Endothelial cell (in vitro differentiated cells): ENCODE measurements at regions not wholly inside any gene's neighbourhood (a gene's known extent, or its start where the extent isn't known, plus 50 kb on each side); places are given as distances from the start of the nearest gene placed in this dataset.

ENCODE experiments used
- DNase-seq: peaks from one replicate; pipeline ENCODE4 v3.0.0; 2021; ENCODE audit warnings: low spot score
- H3K27ac Mint-ChIP-seq: one replicate; pipeline ENCODE4 v1.8.0; 2021; ENCODE audit warnings: mixed read lengths, inconsistent platforms; ENCODE audit not compliant: unreplicated experiment
- H3K27me3 Mint-ChIP-seq: one replicate; pipeline ENCODE4 v1.8.0; 2021; ENCODE audit warnings: mild to moderate bottlenecking, moderate library complexity, mixed read lengths, inconsistent platforms; ENCODE audit not compliant: unreplicated experiment
- H3K36me3 Mint-ChIP-seq: one replicate; pipeline ENCODE4 v1.8.0; 2021; ENCODE audit warnings: mild to moderate bottlenecking, low read depth, mixed read lengths, inconsistent platforms; ENCODE audit not compliant: unreplicated experiment
- H3K4me1 Mint-ChIP-seq: one replicate; pipeline ENCODE4 v1.8.0; 2021; ENCODE audit warnings: mild to moderate bottlenecking, mixed read lengths, inconsistent platforms; ENCODE audit not compliant: unreplicated experiment
- H3K4me3 Mint-ChIP-seq: one replicate; pipeline ENCODE4 v1.8.0; 2021; ENCODE audit warnings: mild to moderate bottlenecking, mixed read lengths, inconsistent platforms; ENCODE audit not compliant: unreplicated experiment
- H3K9me3 Mint-ChIP-seq: one replicate; pipeline ENCODE4 v1.8.0; 2021; ENCODE audit warnings: mixed read lengths, inconsistent platforms; ENCODE audit not compliant: unreplicated experiment
- TF ChIP-seq, protein P1 (sequence below): fragments of 200-600 bp; sonication (generic); IDR thresholded peaks from one replicate; pipeline ENCODE4 v1.5.0; 2021; ENCODE audit warnings: antibody characterized with exemption; ENCODE audit not compliant: unreplicated experiment

DNA sequence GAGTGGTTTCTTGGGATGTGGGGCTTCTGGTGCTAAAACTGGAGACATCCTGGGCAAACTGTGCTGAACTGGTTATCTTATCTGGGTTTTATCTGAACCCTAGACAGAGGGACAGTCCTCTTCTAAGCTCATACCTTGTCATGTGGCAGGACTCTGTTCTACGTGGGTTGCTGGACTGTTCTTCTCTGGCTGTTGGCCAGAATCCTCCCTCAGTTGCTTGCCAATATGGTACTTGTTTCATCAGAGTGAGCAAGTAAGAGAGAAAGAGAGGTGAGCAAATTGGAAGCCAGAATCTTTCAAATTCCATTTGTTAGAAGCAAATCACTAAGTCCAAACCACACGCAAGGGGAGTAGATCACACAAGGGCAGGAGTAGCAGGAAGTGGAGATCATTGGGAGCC, 291.5 kb upstream of the TBL1XR1 start:
- no peak for DNase-seq

DNA sequence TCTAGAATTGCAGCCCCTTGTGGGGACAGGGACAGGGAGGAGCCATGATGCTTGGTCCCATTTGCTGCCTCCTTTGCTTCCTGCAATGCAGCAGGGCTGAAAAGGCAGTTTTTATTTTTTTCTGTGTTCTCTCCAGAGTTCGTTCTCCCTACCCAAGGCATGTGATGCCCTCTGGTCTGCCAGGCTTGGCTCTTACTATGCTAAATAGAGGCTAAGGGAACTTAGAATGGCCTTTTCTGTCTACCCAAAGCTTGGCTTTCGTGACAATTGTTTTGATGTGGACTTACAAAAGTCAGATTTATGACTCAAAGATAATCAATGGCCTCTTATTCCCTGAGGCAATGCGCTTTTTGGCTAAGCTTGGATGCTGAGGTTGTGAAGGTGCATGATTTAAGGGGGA, 293.3 kb upstream of the TBL1XR1 start:
- Mint-ChIP-seq H3K9me3 (no peaks in the 10 kb centered on the region), H3K4me1 (peaks cover 29% of the 10 kb centered on the region), H3K4me3 (no peak overlapping the region), H3K36me3 (peaks cover 6% of the 10 kb centered on the region), H3K27ac (peak overlapping the region; percentile 97), H3K27me3 (peaks cover 3% of the 10 kb centered on the region)
- TF ChIP-seq, protein P1, sequence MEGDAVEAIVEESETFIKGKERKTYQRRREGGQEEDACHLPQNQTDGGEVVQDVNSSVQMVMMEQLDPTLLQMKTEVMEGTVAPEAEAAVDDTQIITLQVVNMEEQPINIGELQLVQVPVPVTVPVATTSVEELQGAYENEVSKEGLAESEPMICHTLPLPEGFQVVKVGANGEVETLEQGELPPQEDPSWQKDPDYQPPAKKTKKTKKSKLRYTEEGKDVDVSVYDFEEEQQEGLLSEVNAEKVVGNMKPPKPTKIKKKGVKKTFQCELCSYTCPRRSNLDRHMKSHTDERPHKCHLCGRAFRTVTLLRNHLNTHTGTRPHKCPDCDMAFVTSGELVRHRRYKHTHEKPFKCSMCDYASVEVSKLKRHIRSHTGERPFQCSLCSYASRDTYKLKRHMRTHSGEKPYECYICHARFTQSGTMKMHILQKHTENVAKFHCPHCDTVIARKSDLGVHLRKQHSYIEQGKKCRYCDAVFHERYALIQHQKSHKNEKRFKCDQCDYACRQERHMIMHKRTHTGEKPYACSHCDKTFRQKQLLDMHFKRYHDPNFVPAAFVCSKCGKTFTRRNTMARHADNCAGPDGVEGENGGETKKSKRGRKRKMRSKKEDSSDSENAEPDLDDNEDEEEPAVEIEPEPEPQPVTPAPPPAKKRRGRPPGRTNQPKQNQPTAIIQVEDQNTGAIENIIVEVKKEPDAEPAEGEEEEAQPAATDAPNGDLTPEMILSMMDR: no peak
- DNase-seq: no peak

More for the DNA sequence above, 291.5 kb upstream of the TBL1XR1 start:
- TF ChIP-seq, protein P1: no peak
- Mint-ChIP-seq H3K4me1 (peaks cover 31% of the 10 kb centered on the region), H3K4me3 (no peak overlapping the region), H3K9me3 (no peaks in the 10 kb centered on the region), H3K27me3 (peaks cover 3% of the 10 kb centered on the region), H3K36me3 (peaks cover 6% of the 10 kb centered on the region), H3K27ac (no peak overlapping the region)

DNA sequence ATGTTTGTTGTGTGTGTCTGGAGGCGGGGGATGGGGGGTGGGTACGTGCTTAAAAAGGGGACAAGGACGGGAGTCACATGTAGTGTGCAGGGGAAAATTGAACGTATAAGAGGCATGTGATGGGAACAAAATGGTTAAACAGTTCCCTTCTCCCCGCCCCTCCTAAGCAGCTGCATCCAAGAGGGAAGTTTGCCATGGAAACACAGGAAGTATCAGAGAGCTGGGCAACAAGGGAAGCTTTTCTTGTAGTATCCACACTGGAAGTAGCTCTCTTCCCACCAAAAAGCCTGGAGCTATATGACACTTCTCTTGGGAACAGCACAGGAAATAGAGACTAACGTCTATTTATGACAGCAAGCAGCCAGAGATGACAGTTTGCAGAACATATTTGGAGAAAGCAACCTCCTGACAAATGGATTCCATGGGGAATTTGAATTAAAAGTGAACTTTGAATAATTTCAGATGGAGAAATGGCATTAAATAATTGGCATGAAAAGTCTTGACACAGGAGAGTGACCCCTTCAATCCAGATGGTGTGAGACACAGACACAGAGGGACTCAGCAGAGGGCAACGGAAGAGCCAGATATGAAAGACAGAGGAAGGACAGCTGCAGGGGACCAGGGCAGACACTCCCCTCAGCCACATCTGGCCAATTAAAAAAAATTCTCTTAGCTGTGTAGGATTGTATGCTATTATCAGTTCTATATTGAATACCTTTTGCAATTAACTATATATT, 294.2 kb upstream of the TBL1XR1 start:
- H3K4me1 Mint-ChIP-seq: peaks cover 25% of the 10 kb centered on the region
- peak overlapping the region; percentile 9 for H3K4me3 Mint-ChIP-seq
- DNase-seq: peak; percentile 47
- H3K36me3 Mint-ChIP-seq: no peaks in the 10 kb centered on the region
- H3K27ac Mint-ChIP-seq: peak overlapping the region; percentile 97
- peaks cover 3% of the 10 kb centered on the region for H3K27me3 Mint-ChIP-seq
- no peaks in the 10 kb centered on the region for H3K9me3 Mint-ChIP-seq
- TF ChIP-seq, protein P1: no peak

DNA sequence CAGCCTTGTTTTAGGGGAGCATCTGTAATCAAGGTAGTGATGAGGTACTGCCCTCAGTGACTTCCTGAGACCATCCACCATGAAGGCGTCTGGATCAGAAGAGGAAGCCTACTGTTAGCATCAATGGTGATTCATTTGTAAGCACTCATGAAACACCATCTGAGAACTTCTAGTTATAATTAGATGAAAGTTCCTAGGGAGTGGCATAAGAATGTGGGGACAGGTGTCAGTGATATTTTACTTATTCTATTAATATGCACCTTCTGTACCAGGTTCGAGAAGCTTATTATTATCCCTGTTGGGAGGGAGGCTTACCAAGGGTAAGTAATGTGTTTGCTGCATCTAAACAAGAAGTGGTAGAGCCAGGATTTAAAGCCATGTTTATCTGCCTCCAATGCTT, 295.8 kb upstream of the TBL1XR1 start:
- H3K9me3 Mint-ChIP-seq: no peaks in the 10 kb centered on the region
- no peak for DNase-seq
- TF ChIP-seq, protein P1: no peak
- H3K27ac Mint-ChIP-seq: peak overlapping the region; percentile 59
- H3K27me3 Mint-ChIP-seq: peaks cover 3% of the 10 kb centered on the region
- peaks cover 22% of the 10 kb centered on the region for H3K4me1 Mint-ChIP-seq
- H3K4me3 Mint-ChIP-seq: no peak overlapping the region
- no peaks in the 10 kb centered on the region for H3K36me3 Mint-ChIP-seq

DNA sequence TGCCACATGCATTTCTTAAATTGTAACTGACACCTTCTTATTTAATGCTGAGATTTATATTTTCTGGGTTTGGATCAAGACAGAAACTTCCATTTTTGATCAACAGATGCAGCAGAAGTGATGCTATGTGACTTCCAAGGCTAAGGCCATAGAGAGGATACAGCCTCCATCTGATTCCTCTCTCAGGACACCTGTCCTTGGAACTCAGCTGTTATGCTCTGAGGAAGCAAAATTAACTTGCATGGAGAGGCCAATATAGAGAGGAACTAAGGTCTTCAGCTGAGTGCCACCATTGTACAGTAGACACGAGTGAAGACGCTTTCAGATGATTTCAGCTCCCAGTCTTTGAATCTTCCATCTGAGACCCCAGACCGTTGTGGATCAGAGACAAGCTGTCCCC, 296.9 kb upstream of the TBL1XR1 start:
- DNase-seq: no peak
- peaks cover 20% of the 10 kb centered on the region for H3K4me1 Mint-ChIP-seq
- H3K9me3 Mint-ChIP-seq: no peaks in the 10 kb centered on the region
- H3K27ac Mint-ChIP-seq: no peak overlapping the region
- no peaks in the 10 kb centered on the region for H3K36me3 Mint-ChIP-seq
- H3K27me3 Mint-ChIP-seq: peaks cover under 1% of the 10 kb centered on the region
- no peak overlapping the region for H3K4me3 Mint-ChIP-seq
- TF ChIP-seq, protein P1: no peak
